HG02981 (cell line): ENCODE measurements at regions not wholly inside any gene's neighbourhood (a gene's known extent, or its start where the extent isn't known, plus 50 kb on each side); places are given as distances from the start of the nearest gene placed in this dataset.

ENCODE experiments used
- ATAC-seq: cut with Tn5 transposase; IDR thresholded peaks from one replicate; pipeline ENCODE4 v1.9.1; 2021; ENCODE audit warnings: mild to moderate bottlenecking, moderate library complexity; ENCODE audit not compliant: unreplicated experiment

- ATAC-seq, result peak; percentile 90
These were observed 82.3 kb upstream of the CD99 start for GRCh38 chrX:2608638-2609430.

- no peak for ATAC-seq
These were observed 84.0 kb upstream of the CD99 start for GRCh38 chrX:2607113-2607512.

DNA sequence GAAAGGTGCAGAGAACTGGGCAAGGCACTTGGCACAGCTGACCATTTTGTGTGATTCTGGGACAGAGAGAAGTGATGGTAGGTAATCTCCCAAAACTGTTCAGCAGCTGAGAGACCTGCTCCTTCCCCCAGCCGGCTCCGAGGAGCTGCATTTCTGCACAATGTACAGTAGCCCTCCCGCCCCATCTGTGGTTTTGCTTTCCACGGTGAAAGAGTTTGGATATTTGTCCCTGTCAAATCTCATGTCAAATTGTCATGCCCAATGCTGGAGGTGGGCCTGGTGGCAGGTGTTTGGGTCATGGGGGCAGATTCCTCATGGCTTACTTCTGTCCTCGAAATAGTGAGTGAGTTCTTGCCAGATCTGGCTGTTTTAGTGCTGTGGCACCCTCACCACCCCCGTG lies 90.5 kb upstream of the CD99 start:
- no peak for ATAC-seq

GRCh38 chrX:2596555-2597255 lies 94.4 kb upstream of the CD99 start:
- ATAC-seq, result no peak

DNA sequence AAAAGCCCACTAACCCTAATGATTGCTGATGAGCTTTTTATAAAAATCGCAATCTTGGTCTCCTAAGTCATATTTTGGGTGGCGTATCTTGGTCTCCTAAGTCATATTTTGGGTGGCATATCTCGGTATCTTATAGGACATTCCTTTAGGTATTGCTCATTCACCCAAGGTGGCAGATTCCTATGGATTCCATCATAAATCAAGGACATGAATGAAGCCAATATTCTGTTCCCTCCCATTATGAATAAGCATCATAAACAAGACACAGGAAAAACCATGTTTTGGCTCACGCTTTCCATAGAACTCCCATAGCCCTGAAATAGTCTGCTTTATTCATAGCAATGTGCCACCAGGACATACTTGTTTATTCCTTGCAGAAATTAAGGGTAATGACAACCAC lies 95.0 kb upstream of the CD99 start:
- no peak for ATAC-seq

DNA sequence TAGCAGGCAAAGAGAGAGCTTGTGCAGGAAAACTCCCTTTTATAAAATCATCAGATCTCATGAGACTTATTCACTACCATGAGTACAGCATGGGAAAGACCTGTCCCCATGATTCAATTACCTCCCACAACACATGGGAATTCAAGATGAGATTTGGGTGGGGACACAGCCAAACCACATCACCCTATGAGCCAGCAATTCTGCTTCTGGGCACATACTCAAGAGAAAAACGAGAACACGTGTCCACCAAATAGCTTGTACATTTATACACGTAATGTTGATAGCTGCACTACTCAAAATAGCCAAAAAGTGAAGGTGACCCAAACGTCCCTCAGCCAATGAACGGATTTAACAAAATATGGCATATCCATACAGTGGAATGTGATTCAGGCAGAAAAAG lies 94.5 kb upstream of the DHRSX start:
- no peak for ATAC-seq

DNA sequence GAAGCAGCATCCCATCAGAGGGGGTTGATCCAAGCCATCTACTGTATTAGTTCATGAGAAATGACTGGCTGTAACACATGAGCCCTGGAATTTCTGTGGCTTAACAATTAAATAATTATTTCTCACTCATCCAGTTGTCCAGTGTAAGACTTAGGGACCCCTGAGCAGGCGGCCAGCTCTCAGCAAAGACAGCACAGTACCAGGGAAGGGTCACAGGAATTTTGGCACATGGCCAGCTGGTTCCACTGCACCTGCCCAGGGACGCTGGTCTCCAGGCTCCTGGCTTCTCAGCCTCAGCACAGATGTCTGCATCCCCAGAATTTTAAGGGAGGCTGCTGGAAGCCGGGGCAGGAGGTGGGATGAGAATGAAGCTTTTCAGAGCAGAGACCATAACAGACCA lies 93.7 kb upstream of the DHRSX start:
- ATAC-seq, result no peak

- ATAC-seq, result no peak
These were observed 91.5 kb upstream of the DHRSX start for GRCh38 chrX:2592279-2592678.

GRCh38 chrX:2589186-2590020 lies 88.6 kb upstream of the DHRSX start:
- ATAC-seq, result no peak

DNA sequence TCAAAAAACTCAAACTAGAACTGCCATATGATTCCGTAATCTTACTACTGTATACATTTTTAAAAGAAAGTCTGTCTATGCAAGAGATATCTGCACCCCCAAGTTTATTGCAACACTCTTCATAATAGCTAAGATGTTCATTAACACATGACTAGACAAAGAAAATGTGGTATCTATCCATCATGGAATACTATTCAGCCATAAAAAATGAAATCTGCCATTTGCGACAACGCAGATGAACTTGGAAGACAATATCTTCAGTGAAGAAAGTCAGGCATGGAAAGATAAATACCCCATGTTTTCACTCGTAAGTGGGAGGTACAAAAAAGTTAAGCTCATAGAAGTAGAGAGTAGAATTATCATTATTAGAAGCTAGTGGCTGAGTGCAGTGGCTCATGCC lies 87.3 kb upstream of the DHRSX start:
- no peak for ATAC-seq

DNA sequence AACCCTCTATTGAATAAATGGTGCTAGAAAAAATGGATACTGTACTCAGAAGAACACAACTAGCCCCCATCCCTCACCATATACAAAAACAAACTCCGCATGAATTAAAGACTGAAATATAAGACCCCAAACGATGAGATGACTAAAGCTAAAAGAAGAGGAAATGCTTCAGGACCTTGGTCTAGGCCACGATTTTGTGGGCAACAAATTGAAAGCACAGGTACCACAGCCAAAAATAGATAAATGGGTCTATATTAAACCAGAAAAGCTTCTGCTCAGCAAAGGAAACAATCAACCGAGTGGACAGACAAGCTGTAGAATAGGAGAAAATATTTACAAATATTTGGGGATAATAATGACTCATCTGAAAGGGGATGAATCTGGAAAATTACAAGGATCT lies 86.4 kb upstream of the DHRSX start:
- ATAC-seq, result no peak

- no peak for ATAC-seq
These were observed 84.3 kb upstream of the DHRSX start for GRCh38 chrX:2585158-2585470.

DNA sequence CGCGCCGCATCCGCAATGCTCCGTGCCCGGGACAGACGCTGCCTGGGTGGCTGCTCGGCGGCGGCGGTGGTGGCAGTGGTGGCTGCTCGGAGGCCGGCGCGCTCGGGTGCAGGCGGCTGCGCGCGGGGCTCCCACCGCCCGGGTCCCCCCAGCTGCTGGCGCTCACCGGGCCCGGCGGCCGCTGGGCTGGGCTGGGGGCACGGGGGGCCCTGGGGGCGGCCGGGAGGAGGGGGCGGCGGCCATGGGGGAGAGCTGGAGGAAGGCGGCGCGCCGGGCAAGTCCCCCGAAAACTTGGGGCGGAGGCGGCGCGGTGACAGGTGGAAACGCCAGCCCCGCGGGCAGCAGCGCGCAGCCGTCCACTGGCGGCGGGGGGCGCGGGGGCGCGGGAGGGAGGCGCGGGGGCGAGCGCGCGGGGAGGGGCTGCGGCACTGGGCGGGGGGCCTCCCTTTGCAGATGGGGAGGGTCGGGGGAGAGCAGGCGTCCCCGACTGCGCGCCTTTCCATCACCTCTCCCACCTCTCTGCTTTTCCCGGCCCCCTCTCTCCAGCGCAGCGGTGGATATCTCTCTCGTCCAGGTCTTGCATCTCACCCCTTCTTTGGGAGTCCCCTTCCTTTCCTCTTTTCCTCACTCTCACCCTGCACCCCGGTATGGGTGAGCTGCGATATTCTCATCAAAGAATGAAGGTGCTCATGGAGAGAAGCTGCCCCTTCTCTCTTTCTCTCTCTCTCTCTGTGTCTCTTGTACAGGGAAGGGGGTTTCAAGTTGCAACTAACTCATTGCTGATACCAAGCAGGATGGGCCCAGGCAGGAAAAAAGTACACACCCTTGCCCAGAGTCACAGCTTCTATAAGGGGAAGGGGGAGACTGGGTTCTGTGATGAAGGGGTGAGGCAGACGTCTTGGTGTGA lies 83.7 kb upstream of the DHRSX start:
- ATAC-seq, result no peak

DNA sequence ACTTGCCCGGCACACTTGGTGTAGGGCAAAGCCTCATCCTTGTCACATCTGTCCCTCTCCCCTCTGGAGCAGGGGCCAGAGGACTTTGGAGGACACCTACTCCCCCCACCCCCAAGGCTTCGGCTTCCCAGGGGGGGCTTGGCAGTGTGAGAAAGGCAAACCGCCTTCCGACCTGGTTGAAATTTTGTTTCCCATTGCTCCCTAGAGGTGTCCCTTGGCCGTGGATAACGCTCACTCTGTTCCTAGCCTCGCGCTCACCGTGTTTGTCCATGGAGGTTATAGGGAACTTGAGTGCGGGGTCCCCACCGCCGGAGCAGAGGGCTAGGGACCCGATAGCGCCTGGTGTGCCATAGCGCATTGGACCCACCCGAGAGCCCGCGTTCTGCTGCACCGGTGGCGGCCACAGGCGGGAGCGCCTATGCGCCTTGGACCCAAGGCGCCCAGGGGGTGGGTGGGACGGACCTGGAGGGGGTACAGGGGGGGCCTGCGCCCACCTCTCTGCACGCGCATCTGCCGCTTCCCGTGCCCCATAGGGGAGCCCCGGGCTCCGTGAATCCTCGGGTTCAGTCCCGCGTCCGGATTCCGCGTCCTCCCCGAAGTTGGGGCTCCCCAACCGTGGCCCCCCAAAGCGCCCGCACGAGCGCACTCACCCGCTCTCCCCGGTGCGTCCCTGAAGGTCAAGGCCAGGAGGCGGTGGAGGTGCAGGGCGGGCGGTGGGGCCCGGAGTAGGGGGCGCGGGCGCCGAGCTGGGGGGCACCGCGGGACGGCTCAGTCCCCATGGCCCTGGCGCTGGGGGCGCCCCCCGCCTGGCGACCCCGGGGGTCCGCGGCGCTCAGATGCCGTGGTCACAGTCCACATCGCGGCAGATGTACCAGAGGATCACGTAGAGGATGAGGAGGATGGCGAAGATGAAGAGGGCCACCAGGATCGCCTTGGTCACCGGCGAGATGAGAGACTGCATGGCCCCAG lies 82.7 kb upstream of the DHRSX start:
- ATAC-seq, result no peak

DNA sequence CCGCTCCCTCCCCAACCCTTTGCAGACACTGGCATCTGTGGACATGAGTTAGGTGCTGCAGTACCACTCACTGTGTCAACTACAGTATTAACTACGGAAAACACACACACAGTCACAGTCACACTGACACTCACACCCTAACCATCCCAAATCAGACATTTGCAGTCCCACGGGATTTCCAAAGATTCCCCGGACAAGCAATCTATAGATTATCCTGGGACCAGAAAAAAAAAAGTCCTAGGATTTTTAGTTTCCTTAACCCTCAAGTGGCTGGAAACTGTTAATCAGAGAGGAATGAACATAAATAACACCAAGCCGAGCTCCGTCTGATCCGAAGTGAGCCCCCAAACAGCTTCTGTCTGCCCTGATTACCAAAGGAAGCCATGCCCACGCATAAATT lies 81.9 kb upstream of the DHRSX start:
- ATAC-seq, result no peak

GRCh38 chrX:2581296-2581695 lies 80.5 kb upstream of the DHRSX start:
- no peak for ATAC-seq

DNA sequence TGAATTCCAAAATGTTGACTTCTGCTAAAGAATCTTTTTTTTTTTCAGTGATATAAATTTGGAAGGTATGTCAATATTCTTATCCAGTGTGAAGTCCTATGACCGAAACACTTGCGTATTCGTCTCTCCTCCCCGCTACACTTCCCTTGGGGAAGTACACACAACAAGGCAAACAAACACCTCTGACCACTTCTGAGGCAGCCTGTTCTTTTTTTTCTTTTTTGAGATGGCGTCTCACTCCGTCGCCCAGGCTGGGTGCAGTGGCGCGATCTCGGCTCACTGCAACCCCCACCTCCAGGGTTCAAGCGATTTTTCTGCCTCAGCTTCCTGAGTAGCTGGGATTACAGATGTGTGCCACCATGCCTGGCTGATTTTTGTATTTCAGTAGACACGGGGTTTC lies 78.1 kb upstream of the DHRSX start:
- ATAC-seq, result no peak

DNA sequence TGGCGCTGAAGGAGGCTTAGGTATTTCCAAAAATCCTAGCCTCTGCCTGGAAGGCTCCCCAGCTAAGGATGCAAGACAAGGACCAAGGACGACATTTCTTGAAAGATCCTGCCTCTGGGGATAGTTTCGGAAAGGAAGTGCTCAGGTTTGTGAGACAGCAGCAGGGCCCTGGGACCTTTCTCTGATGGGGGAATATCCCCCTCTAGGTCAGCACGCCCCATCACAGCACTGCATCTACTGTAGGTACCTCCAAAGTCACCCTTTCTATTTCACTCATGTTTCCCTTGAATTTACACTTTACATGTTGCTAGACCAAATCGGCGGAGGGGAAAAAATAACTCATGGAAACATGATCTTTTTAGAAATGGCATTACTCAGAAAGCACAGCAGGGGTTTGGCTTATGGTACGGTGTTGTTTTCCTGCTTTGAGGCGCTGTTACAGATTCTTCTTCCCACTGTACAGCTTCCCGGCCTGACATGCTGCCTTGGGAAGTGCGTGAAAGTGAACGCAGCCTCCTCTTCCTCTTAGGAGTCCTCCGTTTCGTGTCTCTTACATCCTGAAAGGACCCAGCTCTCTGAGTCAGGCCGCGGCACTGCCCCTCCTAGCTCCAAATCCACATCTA lies 77.2 kb upstream of the DHRSX start:
- no peak for ATAC-seq

GRCh38 chrX:2576793-2577192 lies 76.0 kb upstream of the DHRSX start:
- no peak for ATAC-seq
